ENCODE measurements at regions not wholly inside any gene's neighbourhood (a gene's known extent, or its start where the extent isn't known, plus 50 kb on each side); places are given as distances from the start of the nearest gene placed in this dataset.

- DNase-seq (ENCODE audit: low spot score), result no peak
- Mint-ChIP-seq H3K4me3 (ENCODE audit: unreplicated experiment) (no peak overlapping the region), H3K27ac (ENCODE audit: unreplicated experiment) (peak overlapping the region; percentile 96), H3K36me3 (ENCODE audit: low read depth) (no peaks in the 10 kb centered on the region), H3K4me1 (ENCODE audit: low read depth) (peaks cover 66% of the 10 kb centered on the region), H3K9me3 (ENCODE audit: low read depth) (peaks cover 20% of the 10 kb centered on the region), H3K27me3 (ENCODE audit: low read depth) (no peaks in the 10 kb centered on the region)
- TF ChIP-seq, protein P1, sequence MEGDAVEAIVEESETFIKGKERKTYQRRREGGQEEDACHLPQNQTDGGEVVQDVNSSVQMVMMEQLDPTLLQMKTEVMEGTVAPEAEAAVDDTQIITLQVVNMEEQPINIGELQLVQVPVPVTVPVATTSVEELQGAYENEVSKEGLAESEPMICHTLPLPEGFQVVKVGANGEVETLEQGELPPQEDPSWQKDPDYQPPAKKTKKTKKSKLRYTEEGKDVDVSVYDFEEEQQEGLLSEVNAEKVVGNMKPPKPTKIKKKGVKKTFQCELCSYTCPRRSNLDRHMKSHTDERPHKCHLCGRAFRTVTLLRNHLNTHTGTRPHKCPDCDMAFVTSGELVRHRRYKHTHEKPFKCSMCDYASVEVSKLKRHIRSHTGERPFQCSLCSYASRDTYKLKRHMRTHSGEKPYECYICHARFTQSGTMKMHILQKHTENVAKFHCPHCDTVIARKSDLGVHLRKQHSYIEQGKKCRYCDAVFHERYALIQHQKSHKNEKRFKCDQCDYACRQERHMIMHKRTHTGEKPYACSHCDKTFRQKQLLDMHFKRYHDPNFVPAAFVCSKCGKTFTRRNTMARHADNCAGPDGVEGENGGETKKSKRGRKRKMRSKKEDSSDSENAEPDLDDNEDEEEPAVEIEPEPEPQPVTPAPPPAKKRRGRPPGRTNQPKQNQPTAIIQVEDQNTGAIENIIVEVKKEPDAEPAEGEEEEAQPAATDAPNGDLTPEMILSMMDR (IDR thresholded peaks at IDR 0.05), result no peak
These were observed 274.6 kb downstream of the CDH20 start for GRCh38 chr18:61607867-61608266.

DNA sequence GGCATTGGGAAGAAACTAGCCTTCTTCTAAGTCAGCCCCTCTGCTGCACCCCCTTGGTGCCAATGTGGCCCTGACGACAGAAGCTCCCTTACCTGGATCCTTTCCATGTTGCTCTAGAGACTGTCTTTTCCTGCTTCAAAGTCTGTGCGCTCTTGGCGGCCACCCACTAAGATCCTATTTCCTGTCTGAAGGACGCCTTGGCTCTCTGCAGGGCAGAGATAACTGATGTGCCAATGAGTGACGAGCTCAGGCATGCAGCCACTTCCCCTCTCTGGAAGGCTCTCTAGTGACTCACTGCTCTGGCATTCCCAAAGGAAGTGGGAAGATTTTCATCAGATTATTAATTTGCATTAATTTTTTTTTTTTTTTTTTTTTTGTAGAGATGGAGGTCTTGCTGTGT lies 273.5 kb downstream of the CDH20 start:
- Mint-ChIP-seq H3K9me3 (ENCODE audit: low read depth) (peaks cover 20% of the 10 kb centered on the region), H3K4me1 (ENCODE audit: low read depth) (peaks cover 74% of the 10 kb centered on the region), H3K27me3 (ENCODE audit: low read depth) (no peaks in the 10 kb centered on the region), H3K27ac (ENCODE audit: unreplicated experiment) (peak overlapping the region; percentile 96), H3K4me3 (ENCODE audit: unreplicated experiment) (peak overlapping the region; percentile 71), H3K36me3 (ENCODE audit: low read depth) (no peaks in the 10 kb centered on the region)
- DNase-seq (ENCODE audit: low spot score), result no peak
- TF ChIP-seq, protein P1 (IDR thresholded peaks at IDR 0.05), result no peak

DNA sequence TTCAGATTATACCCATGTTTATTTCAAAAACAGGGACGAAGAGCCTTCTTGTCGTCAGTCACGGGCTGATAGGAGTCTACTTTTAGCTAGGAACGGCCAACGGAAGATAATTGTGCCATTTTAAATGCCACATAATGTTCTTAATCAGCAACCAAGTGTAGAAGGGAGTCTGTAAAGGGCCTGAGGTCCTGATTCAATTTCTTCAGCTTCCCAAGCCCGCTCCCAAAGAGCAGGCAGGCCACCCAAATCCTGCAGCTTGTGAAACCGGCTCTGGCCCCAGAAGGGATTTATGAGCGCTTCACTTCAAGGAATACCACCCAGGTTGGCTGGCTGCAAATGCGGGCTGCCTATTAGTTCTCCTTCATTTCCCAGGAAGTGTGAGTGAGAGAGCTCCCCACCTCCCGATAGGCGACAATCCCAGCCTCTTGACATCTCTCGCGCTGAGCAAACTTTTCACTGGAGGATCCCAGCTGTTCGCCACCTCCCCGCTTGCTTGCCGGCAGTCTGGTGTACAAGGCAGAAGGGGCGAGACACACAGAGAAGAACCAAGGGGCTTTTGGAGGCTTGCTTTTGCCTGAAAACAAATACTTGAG lies 272.9 kb downstream of the CDH20 start:
- Mint-ChIP-seq H3K27me3 (ENCODE audit: low read depth) (no peaks in the 10 kb centered on the region), H3K4me3 (ENCODE audit: unreplicated experiment) (peak overlapping the region; percentile 71), H3K36me3 (ENCODE audit: low read depth) (no peaks in the 10 kb centered on the region), H3K9me3 (ENCODE audit: low read depth) (peaks cover 17% of the 10 kb centered on the region), H3K4me1 (ENCODE audit: low read depth) (peaks cover 77% of the 10 kb centered on the region), H3K27ac (ENCODE audit: unreplicated experiment) (peak overlapping the region; percentile 96)
- DNase-seq (ENCODE audit: low spot score), result no peak
- TF ChIP-seq, protein P1 (IDR thresholded peaks at IDR 0.05), result no peak

- peaks cover 81% of the 10 kb centered on the region for H3K4me1 Mint-ChIP-seq (ENCODE audit: low read depth)
These were observed 272.3 kb downstream of the CDH20 start for GRCh38 chr18:61605376-61606067.

More at GRCh38 chr18:61605376-61606067, 272.3 kb downstream of the CDH20 start:
- H3K9me3 Mint-ChIP-seq (ENCODE audit: low read depth), result peaks cover 12% of the 10 kb centered on the region
- H3K27ac Mint-ChIP-seq (ENCODE audit: unreplicated experiment), result peak overlapping the region; percentile 96
- peak overlapping the region; percentile 71 for H3K4me3 Mint-ChIP-seq (ENCODE audit: unreplicated experiment)
- H3K27me3 Mint-ChIP-seq (ENCODE audit: low read depth), result no peaks in the 10 kb centered on the region
- DNase-seq (ENCODE audit: low spot score), result no peak
- H3K36me3 Mint-ChIP-seq (ENCODE audit: low read depth), result no peaks in the 10 kb centered on the region
- TF ChIP-seq, protein P1 (IDR thresholded peaks at IDR 0.05), result no peak
